GM18498 (cell line): ENCODE measurements at regions not wholly inside any gene's neighbourhood (a gene's known extent, or its start where the extent isn't known, plus 50 kb on each side); places are given as distances from the start of the nearest gene placed in this dataset.

Source experiments
- ATAC-seq: cut with Tn5 transposase; IDR thresholded peaks from one replicate; pipeline ENCODE4 v1.9.1; 2021; ENCODE audit warnings: mild to moderate bottlenecking, moderate library complexity; ENCODE audit not compliant: unreplicated experiment

DNA sequence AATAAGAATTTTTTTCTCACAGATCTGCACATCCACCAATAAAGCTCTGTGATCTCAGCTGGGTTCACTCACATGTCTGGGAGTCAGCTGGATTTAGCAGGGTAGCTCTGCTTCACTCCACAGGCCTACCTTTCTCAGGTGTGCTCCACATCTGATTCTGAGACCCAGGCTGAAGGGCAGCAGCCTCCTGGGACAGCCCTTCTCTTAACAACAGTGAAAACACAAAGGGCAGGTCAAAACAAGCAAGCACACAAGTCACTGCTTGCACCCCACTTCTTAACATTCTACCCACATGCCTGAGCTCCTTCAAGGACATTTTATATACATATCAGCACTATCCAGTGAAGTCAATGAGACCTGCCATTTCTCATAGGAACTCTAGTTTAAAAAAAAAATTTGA is 96.0 kb upstream of the MAP3K4 start:
- no peak for ATAC-seq

DNA sequence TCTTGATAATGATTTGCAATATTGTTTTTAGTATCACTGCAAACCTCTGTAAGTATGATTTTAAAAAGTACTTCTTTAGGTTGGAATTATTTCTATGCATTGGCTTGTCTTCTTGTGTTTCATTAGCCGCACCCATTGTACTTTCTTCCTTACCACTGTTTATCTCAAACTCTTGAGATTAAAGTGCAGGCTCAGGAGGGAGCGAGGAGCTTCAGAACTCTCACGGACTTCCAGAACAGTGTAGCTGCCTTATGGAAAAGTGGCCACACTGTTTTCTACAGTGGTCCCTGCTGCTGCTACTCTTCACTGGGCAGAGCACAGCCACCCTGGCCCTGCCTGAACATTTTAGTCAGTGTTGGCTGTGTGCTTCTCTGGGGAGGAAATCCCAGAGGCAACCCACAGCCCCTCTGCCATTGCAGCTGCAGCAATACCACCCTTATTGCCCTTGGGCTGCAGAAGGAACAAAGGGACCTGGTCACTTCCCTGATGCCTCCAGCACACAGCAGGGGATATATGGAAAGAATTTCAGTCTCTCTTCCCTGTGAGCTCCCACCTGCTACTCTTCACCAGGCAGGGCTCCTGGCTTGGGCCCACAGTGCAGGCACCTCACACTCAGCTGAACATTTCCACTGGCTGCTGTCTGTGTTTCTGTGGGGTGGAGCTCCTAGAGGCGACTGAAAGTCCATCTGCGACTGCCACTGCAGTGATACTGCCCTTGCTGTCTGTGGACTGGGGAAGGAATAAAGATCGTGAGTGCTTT is 91.7 kb upstream of the MAP3K4 start:
- ATAC-seq: no peak

DNA sequence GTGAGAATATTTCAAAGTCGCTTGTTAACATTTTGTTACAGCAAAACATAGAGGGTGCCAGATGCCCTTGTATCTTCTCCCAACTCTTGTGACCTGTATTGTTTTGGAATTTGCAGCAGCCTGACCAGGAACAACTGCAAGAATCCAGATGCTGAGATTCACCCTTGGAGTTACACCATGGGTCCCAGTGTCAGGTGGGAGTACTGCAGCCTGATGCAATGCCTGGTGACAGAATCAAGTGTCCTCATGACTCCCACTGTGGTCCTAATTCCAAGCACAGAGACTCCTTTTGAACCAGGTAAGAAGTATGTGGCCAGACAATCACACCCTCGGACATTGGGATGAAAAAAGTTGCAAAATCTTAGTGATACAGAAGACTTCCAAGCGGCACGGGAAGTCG is 79.6 kb upstream of the MAP3K4 start:
- ATAC-seq: no peak

DNA sequence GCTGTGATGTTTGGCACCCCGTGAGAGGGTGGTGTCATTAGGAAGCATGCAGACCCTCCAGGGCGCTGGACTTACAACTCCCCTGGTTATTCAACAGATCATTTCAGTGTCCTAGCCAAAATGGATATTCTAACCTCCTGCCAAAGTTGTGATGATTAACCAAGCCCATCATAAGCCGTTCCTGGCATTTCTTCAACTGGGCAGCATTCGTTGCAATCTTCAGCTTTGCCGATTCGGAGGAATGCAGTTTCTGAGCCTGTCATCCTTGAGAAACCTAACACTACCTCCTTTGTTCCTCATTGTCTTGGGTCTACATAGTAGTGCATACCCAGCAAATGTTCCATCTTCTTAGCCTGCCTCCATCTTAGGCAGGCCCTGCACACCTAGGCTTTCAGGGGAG is 79.2 kb upstream of the MAP3K4 start:
- no peak for ATAC-seq

DNA sequence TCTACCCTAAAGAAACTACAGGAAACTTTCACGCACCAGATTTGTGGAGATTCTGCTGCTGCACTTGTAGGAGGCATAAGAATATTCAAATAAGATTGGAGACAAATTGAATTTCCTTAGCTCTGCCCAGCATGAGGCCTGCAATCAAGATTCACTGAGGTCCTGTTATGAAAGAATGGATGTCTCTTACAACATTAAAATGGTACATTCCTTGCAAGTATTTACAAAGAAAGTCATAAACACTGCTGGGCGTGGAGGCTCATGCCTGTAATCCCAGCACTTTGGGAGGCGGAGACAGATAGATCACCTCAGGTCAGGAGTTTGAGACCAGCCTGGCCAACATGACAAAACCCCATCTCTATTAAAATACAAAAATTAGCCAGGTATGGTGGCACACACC is 74.0 kb upstream of the MAP3K4 start:
- no peak for ATAC-seq

DNA sequence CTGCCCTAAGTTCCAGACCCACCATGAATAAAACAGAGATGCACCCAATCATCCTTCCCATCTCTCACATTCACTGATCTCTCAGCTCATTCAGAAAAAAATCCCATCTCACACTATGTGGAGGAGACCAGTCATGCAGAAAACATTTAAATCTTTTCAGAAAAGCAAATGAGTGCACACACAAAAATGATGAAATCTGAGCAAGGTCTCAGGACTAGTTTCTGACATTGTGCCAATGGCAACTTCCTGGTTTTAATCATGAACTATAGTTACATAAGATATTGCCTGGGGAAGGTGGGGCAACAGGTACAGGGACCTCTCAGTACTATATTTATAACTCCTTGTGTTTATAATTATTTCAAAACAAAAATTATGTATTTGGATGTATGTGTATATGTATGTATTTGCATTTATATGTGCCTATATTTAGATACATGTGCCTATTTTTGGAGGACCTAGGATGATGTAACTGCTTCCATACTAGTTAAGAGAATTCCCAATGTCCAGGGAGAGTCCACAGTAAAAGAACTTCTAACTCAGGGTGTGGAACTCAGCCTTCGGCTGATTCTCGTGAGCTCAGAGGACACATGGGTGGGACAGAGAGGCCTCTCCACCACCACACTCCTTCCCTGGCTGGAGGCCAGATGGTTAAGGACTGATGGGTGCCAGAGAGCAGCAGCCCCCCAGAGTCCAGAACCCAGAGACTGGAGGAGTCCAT is 71.7 kb upstream of the MAP3K4 start:
- ATAC-seq: no peak

DNA sequence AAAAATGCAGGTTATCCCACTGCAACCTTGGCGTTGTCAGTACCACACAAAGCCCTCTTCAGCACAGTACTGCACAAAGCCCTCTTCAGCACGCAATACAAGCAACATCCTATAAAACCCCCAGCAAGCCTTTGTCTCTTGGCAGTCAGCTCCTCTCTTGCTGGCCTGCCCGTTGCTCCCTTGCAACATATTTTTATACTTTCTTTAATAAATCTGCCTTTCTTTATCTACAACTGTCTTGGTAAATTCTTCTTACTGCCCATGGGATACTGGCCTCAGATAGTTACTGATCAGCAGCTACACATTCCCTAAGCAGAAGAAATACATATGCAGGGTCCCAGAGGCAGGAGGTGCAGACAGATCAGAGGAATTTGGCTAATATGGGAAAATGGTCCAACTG is 70.5 kb upstream of the MAP3K4 start:
- ATAC-seq: no peak

DNA sequence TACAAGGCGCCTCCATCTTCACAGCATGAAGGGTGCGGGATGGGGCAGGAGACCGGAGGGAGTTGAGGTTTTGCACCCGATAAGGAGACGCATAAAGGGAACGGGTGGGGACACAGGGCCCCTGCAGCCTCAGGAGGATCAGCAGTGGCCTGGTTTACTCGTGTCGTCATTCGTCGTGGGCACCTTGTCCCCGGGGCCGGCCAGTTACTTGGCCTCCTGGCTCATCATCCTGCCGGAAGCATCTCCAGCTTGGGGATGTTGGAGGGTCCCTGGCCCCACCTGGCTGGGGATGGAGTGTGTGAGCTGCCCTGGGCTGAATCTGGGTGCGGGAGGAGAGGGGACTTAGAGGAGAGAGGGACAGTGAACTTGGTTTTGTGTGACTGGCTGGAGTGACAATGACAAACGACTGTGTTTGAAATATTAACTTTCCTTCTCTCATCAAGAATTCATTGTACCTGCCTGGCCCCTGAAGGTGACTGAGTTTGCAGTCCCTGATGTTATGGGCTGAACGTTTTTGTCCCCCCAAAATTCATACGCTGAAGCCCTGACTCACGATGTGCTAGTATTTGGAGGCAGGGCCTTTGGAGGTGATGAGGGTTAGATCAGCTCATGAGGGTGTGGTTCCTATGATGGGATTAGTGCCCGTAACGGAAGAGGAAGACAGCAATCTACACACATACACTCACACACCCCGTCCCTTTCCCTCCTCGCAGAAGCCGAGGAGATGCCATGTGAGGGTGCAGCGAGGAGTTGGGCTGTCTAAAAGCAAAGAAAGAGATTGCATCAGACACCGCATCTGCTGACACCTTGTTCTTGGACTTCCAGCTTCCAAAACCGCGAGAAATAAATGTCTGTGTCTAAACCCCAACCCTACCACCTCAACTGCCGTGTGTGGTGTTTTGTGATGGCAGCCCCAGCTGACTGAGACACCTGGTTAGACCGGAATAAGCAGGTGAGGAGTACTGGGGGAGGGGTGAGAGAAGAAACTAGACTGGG is 65.0 kb upstream of the MAP3K4 start:
- no peak for ATAC-seq

DNA sequence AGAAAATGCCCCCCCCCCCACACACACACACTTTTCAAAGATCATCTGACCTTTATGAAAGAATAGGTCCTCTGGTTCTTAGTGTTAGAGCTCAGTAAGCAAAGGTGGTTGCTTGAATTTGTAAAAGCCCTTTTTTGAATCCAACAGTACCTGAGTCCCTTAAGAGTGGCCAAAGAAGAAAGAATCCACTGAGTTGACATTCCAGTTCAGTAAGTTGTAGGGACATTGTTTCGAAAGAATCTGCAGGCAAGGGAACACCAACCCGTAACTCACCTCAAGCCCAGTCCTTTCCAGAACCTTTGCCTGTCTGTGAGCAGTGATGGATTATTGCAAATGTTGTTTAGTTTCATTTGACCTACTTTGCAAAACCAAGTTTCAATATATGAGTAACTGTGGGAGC is 64.2 kb upstream of the MAP3K4 start:
- ATAC-seq: no peak

DNA sequence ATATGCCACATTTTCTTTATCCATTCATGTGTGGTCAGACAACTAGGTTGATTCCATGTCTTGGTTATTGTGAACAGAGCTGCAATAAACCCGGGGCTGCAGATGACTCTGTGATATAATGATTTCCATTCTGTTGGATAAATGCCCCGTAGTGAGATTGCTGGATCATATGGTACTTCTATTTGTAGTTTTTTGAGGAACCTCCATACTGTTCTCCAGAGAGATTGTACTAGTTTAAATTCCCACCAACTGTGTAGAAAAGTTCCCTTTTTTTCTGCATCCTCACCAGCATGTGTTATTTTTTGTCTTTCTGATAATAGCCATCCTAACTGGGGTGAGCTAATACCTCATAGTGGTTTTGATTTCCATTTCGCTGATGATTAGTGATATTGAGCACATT is 62.2 kb upstream of the MAP3K4 start:
- no peak for ATAC-seq

DNA sequence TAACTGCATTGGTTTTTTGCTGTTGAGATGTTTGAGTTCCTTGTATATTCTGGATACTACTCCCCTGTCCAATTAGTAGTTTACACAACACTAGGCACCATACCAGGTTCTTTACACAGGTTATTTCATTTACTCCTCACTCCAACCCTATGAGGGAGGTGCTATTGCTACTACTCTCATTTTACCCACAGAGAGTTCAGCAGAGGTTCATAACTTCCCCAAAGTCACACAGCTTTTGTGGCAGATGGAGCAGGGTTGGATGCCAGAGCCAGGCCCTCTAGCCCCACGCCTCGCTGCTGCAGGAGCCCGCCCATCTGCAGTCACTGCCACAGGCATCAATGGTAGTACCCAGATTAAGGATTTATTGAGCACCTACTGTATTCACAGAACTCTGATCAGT is 61.7 kb upstream of the MAP3K4 start:
- ATAC-seq: no peak

DNA sequence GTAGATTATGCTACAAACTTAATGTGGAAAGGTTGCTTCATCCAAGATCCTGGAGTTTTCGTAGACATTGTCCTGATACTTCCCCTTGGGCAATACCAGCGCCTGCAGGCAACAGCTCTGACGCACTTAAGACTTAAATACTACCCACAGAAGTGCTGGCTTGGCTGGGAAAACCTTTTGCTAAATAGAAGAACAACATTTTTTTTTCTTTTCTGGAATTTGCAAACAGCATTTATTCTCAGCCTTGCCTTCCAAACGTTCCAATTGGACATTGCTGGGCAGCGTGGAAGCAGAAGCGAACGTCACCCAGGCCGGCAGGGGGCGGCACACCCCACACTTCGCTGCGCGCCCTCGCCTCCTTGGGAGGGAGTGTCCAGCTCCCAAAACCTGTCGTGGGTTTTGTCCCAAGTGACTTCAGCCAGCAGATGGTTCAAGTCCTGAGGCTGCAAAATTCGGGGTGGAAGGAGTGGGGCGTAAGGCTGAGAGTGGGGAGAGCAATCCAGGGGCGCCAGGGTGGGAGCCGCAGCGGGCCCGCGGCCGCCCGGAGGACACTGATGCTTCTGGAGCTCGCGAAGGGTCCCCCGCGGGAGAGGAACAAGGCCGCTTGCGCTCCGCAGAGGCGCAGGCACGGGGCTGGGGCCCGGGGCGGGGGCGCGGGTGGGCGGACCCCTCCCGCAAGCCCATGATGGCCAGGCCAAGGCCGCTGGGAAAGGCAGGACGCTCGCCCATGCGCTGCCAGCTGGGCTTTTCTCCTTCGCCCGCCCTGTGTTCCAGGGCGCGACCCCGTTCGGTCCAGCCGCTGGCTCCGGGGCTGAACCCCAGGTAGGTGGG is 60.8 kb upstream of the MAP3K4 start:
- ATAC-seq: peak; percentile 85

DNA sequence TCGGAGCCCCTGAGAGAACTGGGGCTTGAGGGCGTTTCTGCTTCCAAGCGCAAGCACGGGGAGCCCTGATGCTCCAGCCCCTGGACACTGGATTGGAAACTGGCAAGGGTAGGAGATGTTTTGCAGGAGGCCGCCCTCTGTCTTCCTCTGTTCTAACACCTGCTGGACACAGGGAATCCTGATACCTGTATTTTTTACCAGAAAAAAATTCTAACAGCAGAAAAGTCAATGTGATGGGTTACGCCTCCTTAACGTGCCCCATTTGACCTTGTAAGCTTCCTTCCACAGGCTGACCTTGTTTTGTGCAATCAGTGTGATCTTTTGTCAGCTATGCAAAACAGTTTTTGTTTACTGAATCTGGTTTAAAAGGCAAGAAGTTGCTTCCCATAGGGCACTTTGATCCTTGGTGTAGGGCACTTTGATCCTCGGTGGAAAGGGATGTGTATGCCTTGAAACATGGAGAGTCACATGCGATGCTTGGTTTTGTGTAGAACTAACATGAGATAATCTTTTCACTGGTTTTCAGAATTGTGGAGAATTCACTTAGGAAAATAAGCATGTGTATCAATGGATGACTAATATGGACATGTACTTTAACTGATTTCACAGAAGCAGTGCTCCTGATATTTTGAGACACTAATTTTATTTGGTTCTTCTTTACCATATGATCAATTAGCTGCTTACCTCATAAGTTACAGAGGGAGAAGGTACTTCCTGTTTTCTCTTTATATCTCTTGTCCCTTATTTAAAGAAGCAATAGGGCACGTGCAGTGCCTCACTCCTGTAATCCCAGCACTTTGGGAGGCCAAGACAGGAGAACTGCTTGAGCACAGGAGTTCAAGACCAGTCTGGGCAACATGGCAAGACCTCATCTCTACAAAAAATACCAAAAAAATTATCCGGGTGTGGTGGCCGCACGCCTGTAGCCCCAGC is 59.9 kb upstream of the MAP3K4 start:
- ATAC-seq: no peak

DNA sequence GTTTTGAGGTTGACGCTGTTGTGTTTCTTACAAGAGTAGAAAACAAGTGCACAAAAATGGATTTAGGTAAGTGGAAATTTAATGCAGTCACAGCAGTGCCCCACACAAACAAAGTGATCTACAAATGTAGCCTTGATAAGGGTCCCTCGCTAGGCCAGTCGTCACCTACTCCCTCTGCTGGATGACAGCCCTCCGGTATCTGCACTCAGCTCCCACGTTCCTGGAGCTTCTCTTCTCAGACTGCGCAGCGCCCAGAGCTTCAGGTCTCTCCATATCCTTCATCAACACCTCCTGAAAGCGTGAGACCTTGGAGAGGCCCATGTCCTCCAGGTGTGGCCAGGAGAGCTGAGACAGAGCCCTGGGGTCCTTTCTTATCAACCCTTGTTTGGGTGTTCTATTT is 58.3 kb upstream of the MAP3K4 start:
- no peak for ATAC-seq

DNA sequence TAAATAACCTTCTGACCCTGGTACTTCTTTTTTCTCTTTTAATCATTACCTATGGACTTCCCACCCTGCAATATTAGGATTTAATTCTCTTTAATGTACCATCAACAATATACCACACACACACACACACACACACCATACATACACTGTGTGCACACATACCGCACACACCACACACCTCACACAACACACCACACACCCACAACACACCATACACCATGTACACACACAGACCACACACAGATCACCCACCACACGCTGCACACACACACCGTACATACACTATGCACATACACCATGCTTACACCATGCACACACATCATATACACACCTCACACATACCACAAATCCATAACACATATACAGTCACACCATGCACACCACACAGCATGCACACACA is 57.4 kb upstream of the MAP3K4 start:
- ATAC-seq: no peak

DNA sequence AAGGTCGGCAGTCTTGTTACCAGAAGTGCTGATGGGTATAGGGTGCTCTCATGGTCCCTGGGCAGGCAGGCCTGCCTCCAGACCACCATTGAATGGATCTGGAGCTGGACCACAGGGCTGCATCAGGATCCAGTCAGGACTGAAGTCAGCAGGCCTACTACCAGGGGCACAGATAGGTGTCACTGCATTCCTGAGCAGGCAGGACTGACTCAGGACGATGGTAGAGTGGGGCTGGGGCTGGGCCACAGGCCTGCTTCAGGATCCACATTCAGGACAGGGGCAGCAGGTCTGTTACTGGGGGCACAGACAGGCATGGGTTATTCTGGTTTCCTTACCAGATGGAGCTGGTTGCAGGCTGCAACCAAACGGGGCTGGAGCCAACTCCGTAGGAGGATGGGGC is 51.4 kb upstream of the MAP3K4 start:
- no peak for ATAC-seq
